Panc1 (cell line): ENCODE measurements at regions not wholly inside any gene's neighbourhood (a gene's known extent, or its start where the extent isn't known, plus 50 kb on each side); places are given as distances from the start of the nearest gene placed in this dataset.

ENCODE experiments used
- ATAC-seq: fragments of 200-7000 bp; cut with Tn5 transposase; 2 replicates; pipeline ENCODE4 v1.9.1; 2020; ENCODE audit warnings: mild to moderate bottlenecking, moderate library complexity
- BruUV-seq: library from RNA; stranded (reverse); fragments of 400-500 nt; replicated peaks from 2 replicates; lab custom pipeline; 2021; lab: Mats Ljungman, UMichigan
- CTCF ChIA-PET: fragments of 300-600 bp; sonication (Branson Sonifier 250); formaldehyde crosslinking; loops from one replicate; lab custom pipeline; 2022; ENCODE audit warnings: antibody characterized with exemption; lab: Charles Lee
- POLR2A ChIA-PET: fragments of 300-600 bp; sonication (Branson Sonifier 250); formaldehyde crosslinking; loops from one replicate; lab custom pipeline; 2022; ENCODE audit warnings: antibody characterized with exemption; lab: Charles Lee
- DNase-seq: peaks from one replicate; pipeline ENCODE4 v3.0.0-alpha.2; 2010; ENCODE audit warnings: low read depth, low spot score
- H3K27ac ChIP-seq: 2 replicates; pipeline ENCODE4 v1.5.1; 2011; ENCODE audit warnings: mild to moderate bottlenecking, low read length, inconsistent platforms
- H3K27me3 ChIP-seq: fragments of 200-500 bp; sonication (Bioruptor generic); 2 replicates; pipeline ENCODE4 v1.6.0; 2014; ENCODE audit warnings: low read length, inconsistent platforms; ENCODE audit not compliant: control insufficient read depth, insufficient read depth
- H3K36me3 ChIP-seq: fragments of 200-500 bp; sonication (Bioruptor generic); 2 replicates; pipeline ENCODE4 v1.5.1; 2014; ENCODE audit warnings: inconsistent platforms, mild to moderate bottlenecking, low read length, moderate library complexity; ENCODE audit not compliant: control insufficient read depth, insufficient read depth
- H3K4me1 ChIP-seq: 2 replicates; pipeline ENCODE4 v1.5.1; 2011; ENCODE audit warnings: inconsistent platforms, mild to moderate bottlenecking, low read length, moderate library complexity; ENCODE audit not compliant: control insufficient read depth, insufficient read depth
- H3K4me3 ChIP-seq, 2 experiments: 2 replicates each; pipeline ENCODE4 v1.5.1; 2011 to 2012; ENCODE audit warnings: low read depth in 2 of 2, low read length in 2 of 2, mild to moderate bottlenecking in 2 of 2, inconsistent platforms in 1 of 2, moderate library complexity in 1 of 2
- H3K9me3 ChIP-seq: fragments of 200-500 bp; sonication (Bioruptor generic); 2 replicates; pipeline ENCODE4 v1.5.1; 2014; ENCODE audit warnings: low read depth, mild to moderate bottlenecking, inconsistent platforms, low read length, moderate library complexity; ENCODE audit not compliant: control insufficient read depth, insufficient read depth
- CTCF ChIP-seq: fragments of 450-650 bp; IDR thresholded peaks from 2 replicates; pipeline ENCODE4 v1.5.1; 2017; ENCODE audit warnings: mild to moderate bottlenecking
- POLR2AphosphoS5 ChIP-seq: IDR thresholded peaks from 2 replicates; pipeline ENCODE4 v1.6.1; 2012; ENCODE audit warnings: mild to moderate bottlenecking, low read depth, low read length, moderate library complexity
- REST ChIP-seq, 2 experiments: IDR thresholded peaks; 2 replicates each; pipeline ENCODE4 v1.6.1; 2011 to 2012; ENCODE audit warnings: low read depth in 2 of 2, control low read depth in 1 of 2, low read length in 1 of 2, mild to moderate bottlenecking in 1 of 2, moderate library complexity in 1 of 2; ENCODE audit not compliant: insufficient read depth in 1 of 2
- SIN3A ChIP-seq: IDR thresholded peaks from 2 replicates; pipeline ENCODE4 v1.6.1; 2012; ENCODE audit warnings: low read depth, mild to moderate bottlenecking, low read length, moderate library complexity, borderline replicate concordance; ENCODE audit not compliant: insufficient read depth
- TCF7L2 ChIP-seq: IDR thresholded peaks from 2 replicates; pipeline ENCODE4 v1.6.1; 2011; ENCODE audit warnings: mild to moderate bottlenecking, low read depth, low read length, inconsistent platforms
- in situ Hi-C: cut with HindIII; loops from 2 replicates; pipeline ENCODE4 v1.10.0; 2016; ENCODE audit warnings: low sequenced_read_pairs, low pct_unique_long_range_greater_than_20kb
- intact Hi-C: fragments of 100-400 bp; cut with micrococcal nuclease; formaldehyde crosslinking; loops from one replicate; pipeline ENCODE4 v1.10.0; 2022; ENCODE audit not compliant: unreplicated experiment

GRCh38 chr4:86496094-86497080 lies 97.7 kb upstream of the PTPN13 start:
- Histone ChIP-seq H3K4me3 (no peak overlapping the region), H3K27ac (no peak overlapping the region), H3K36me3 (no peaks in the 10 kb centered on the region), H3K27me3 (no peaks in the 10 kb centered on the region), H3K4me1 (no peaks in the 10 kb centered on the region), H3K9me3 (no peaks in the 10 kb centered on the region)
- in situ Hi-C loops (no loop called here), intact Hi-C loops (no loop called here)
- DNase-seq (no peak), ATAC-seq (no peak)
- ChIA-PET CTCF (interaction anchor here (0.8 to 1.1 kb wide), 2 partner anchors 13 to 399 kb away, joined by 5 read pairs; no protein-coding TSS in a partner anchor), POLR2A (interaction anchor here (0.6 kb wide), 1 partner anchor 316 kb away, joined by 13 read pairs; no protein-coding TSS in a partner anchor)
- BruUV-seq: no TSS peak
- TF ChIP-seq POLR2AphosphoS5 (no peak), TCF7L2 (no peak), REST (IDR thresholded peaks at IDR 0.05; ENCODE audit: insufficient read depth in 1 of 2, low read depth in 2 of 2, low read length in 1 of 2) (no peak), CTCF (peak; percentile 76; the same call in 1 of the 2 replicates), SIN3A (no peak)

GRCh38 chr4:86497131-86497530 lies 97.0 kb upstream of the PTPN13 start:
- Histone ChIP-seq H3K4me1 (no peaks in the 10 kb centered on the region), H3K27me3 (no peaks in the 10 kb centered on the region), H3K4me3 (no peak overlapping the region), H3K27ac (no peak overlapping the region), H3K36me3 (no peaks in the 10 kb centered on the region), H3K9me3 (no peaks in the 10 kb centered on the region)
- TF ChIP-seq SIN3A (no peak), TCF7L2 (no peak), CTCF (no peak), REST (IDR thresholded peaks at IDR 0.05; ENCODE audit: insufficient read depth in 1 of 2, low read depth in 2 of 2, low read length in 1 of 2) (no peak), POLR2AphosphoS5 (no peak)
- intact Hi-C loops (no loop called here), in situ Hi-C loops (no loop called here)
- CTCF ChIA-PET: no interaction called here
- POLR2A ChIA-PET: no interaction called here
- BruUV-seq: no TSS peak
- ATAC-seq (no peak), DNase-seq (no peak)
